Stimulated activated effector memory CD8-positive, alpha-beta T cell treated with anti-CD3 and anti-CD28 coated beads, Interleukin-12 subunit alpha, Interleukin-12 subunit beta, amount 100 ng/mL, for 72 hours (primary cell): ENCODE measurements at regions not wholly inside any gene's neighbourhood (a gene's known extent, or its start where the extent isn't known, plus 50 kb on each side); places are given as distances from the start of the nearest gene placed in this dataset.

Experiments used
- ATAC-seq: fragments of 150-1000 bp; cut with Tn5 transposase; 2 replicates; pipeline ENCODE4 v1.10.0; 2021
- DNase-seq, 2 donors: peaks; one replicate each; pipeline ENCODE4 v3.0.0; 2021 to 2022; ENCODE audit warnings: low spot score in 2 of 2
- H3K27ac Mint-ChIP-seq: one replicate; pipeline ENCODE4 v1.8.0; 2022; ENCODE audit warnings: mild to moderate bottlenecking, mixed read lengths
- H3K36me3 Mint-ChIP-seq: one replicate; pipeline ENCODE4 v1.8.0; 2022; ENCODE audit warnings: mild to moderate bottlenecking, mixed read lengths
- H3K4me1 Mint-ChIP-seq: one replicate; pipeline ENCODE4 v1.8.0; 2022; ENCODE audit warnings: mixed read lengths
- H3K4me3 Mint-ChIP-seq: one replicate; pipeline ENCODE4 v1.8.0; 2022; ENCODE audit warnings: mild to moderate bottlenecking, mixed read lengths
- H3K9me3 Mint-ChIP-seq: one replicate; pipeline ENCODE4 v1.8.0; 2022; ENCODE audit warnings: mixed read lengths

- H3K36me3 Mint-ChIP-seq, result no peaks in the 10 kb centered on the region
- DNase-seq, result no peak
- no peak for ATAC-seq
- H3K9me3 Mint-ChIP-seq, result no peaks in the 10 kb centered on the region
- H3K4me1 Mint-ChIP-seq, result no peaks in the 10 kb centered on the region
- no peak overlapping the region for H3K4me3 Mint-ChIP-seq
- H3K27ac Mint-ChIP-seq, result no peak overlapping the region
These were observed 195.8 kb upstream of the FOXF1 start for GRCh38 chr16:86314402-86315025.

GRCh38 chr16:86316967-86317812 is 193.1 kb upstream of the FOXF1 start:
- no peak overlapping the region for H3K27ac Mint-ChIP-seq
- H3K4me1 Mint-ChIP-seq, result no peaks in the 10 kb centered on the region
- H3K36me3 Mint-ChIP-seq, result no peaks in the 10 kb centered on the region
- H3K4me3 Mint-ChIP-seq, result no peak overlapping the region
- ATAC-seq (peak; percentile 27), DNase-seq (no peak)
- no peaks in the 10 kb centered on the region for H3K9me3 Mint-ChIP-seq

- H3K27ac Mint-ChIP-seq, result no peak overlapping the region
- ATAC-seq, result peak; percentile 57
- no peaks in the 10 kb centered on the region for H3K9me3 Mint-ChIP-seq
- no peak for DNase-seq
- no peak overlapping the region for H3K4me3 Mint-ChIP-seq
- H3K4me1 Mint-ChIP-seq, result no peaks in the 10 kb centered on the region
- H3K36me3 Mint-ChIP-seq, result no peaks in the 10 kb centered on the region
These were observed 192.3 kb upstream of the FOXF1 start for GRCh38 chr16:86317813-86318650.

- DNase-seq, result no peak
- Mint-ChIP-seq H3K27ac (no peak overlapping the region), H3K4me3 (no peak overlapping the region), H3K36me3 (no peaks in the 10 kb centered on the region), H3K4me1 (no peaks in the 10 kb centered on the region), H3K9me3 (no peaks in the 10 kb centered on the region)
- no peak for ATAC-seq
These were observed 190.6 kb upstream of the FOXF1 start for GRCh38 chr16:86319585-86320236.

GRCh38 chr16:86320237-86320595 is 190.1 kb upstream of the FOXF1 start:
- H3K9me3 Mint-ChIP-seq, result no peaks in the 10 kb centered on the region
- H3K27ac Mint-ChIP-seq, result no peak overlapping the region
- no peak for ATAC-seq
- H3K4me1 Mint-ChIP-seq, result no peaks in the 10 kb centered on the region
- DNase-seq, result no peak
- no peak overlapping the region for H3K4me3 Mint-ChIP-seq
- no peaks in the 10 kb centered on the region for H3K36me3 Mint-ChIP-seq

GRCh38 chr16:86321491-86321890 is 188.8 kb upstream of the FOXF1 start:
- Mint-ChIP-seq H3K27ac (no peak overlapping the region), H3K4me1 (no peaks in the 10 kb centered on the region), H3K4me3 (no peak overlapping the region), H3K36me3 (no peaks in the 10 kb centered on the region), H3K9me3 (no peaks in the 10 kb centered on the region)
- no peak for DNase-seq
- no peak for ATAC-seq

- H3K4me1 Mint-ChIP-seq, result no peaks in the 10 kb centered on the region
- ATAC-seq (no peak), DNase-seq (no peak)
- H3K27ac Mint-ChIP-seq, result no peak overlapping the region
- H3K9me3 Mint-ChIP-seq, result no peaks in the 10 kb centered on the region
- H3K4me3 Mint-ChIP-seq, result no peak overlapping the region
- no peaks in the 10 kb centered on the region for H3K36me3 Mint-ChIP-seq
These were observed 188.0 kb upstream of the FOXF1 start for GRCh38 chr16:86322283-86322682.

DNA sequence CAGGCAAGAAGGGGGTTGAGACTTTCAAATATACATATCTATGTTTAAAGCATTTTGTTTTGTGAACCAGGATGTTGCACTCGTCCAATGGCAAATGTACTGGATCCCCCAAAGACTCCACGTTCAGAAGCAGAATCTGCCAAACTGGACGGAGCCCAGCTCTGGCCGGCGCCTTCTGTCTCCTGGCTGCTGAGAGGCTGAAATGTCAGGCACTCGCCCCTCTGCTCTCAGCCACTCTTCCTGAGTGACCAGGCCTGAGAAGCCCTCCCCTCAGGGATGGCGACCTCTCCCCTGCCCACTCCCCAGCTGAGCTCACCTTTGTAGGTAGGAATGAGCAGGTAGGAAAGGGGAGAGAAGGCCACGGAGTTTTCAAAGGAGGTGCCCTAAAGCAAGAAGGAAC is 187.5 kb upstream of the FOXF1 start:
- DNase-seq (no peak), ATAC-seq (no peak)
- Mint-ChIP-seq H3K4me3 (no peak overlapping the region), H3K4me1 (no peaks in the 10 kb centered on the region), H3K9me3 (no peaks in the 10 kb centered on the region), H3K36me3 (no peaks in the 10 kb centered on the region), H3K27ac (no peak overlapping the region)

- Mint-ChIP-seq H3K36me3 (no peaks in the 10 kb centered on the region), H3K9me3 (no peaks in the 10 kb centered on the region), H3K4me3 (no peak overlapping the region), H3K27ac (no peak overlapping the region), H3K4me1 (no peaks in the 10 kb centered on the region)
- DNase-seq (no peak), ATAC-seq (no peak)
These were observed 186.0 kb upstream of the FOXF1 start for GRCh38 chr16:86324320-86324719.

DNA sequence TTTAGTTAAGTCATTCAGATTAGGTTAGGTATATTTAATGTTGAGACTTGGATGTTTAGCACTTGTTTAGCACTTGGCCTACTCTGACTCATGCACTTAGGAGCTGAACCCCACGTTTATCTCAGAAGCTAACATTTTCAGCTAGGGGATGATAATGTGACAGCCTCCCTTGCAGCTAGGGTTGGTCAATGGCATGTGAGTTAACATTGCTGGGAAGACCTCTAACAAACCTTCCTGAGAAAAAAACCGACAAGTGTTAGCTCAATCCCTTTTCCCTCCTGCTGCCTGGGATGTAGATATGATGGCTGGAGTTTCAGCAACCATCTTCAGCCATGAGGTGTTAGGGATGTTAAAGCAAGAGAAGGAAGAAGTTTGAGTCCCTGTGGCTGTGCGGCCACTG is 185.0 kb upstream of the FOXF1 start:
- ATAC-seq (no peak), DNase-seq (no peak)
- Mint-ChIP-seq H3K27ac (no peak overlapping the region), H3K9me3 (no peaks in the 10 kb centered on the region), H3K36me3 (no peaks in the 10 kb centered on the region), H3K4me1 (no peaks in the 10 kb centered on the region), H3K4me3 (no peak overlapping the region)

DNA sequence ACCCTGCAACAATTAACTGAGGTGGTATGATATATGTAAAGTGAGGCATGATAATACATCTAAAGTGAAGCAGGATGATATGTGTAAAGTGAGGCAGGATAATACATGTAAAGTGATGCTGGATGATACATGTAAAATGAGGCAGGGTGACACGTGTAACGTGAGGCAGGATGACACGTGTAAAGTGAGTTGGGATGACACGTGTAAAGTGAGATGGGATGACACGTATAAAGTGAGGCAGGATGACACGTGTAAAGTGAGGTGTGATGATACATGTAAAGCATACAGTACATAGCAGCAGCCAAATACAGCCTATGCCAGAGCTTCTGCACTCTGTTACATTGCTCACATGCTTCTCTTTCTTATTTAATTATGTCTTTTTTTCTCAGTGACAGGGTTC is 184.4 kb upstream of the FOXF1 start:
- Mint-ChIP-seq H3K4me3 (no peak overlapping the region), H3K27ac (no peak overlapping the region), H3K9me3 (no peaks in the 10 kb centered on the region), H3K36me3 (no peaks in the 10 kb centered on the region), H3K4me1 (no peaks in the 10 kb centered on the region)
- ATAC-seq (no peak), DNase-seq (no peak)

DNA sequence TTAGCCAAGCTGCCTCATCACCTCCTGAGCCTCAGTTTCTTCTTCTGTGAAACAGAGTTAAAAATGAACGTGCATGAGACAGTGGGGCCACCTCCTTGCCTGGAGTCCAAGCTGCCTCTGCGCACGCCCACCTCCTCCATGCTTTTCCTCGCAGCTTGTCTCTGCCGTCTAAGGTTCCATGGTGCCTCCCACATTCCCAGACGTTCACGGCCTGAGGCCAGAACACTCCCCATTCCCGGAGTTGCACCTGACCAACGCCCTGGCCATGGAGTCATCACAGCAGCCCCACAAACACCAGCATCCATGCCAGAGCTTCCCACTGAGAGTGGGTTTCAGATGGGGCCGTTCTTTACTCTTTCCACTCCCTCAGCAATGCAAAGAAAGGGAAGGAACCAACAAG is 183.0 kb upstream of the FOXF1 start:
- H3K4me1 Mint-ChIP-seq, result no peaks in the 10 kb centered on the region
- H3K4me3 Mint-ChIP-seq, result no peak overlapping the region
- DNase-seq (no peak), ATAC-seq (no peak)
- H3K9me3 Mint-ChIP-seq, result no peaks in the 10 kb centered on the region
- no peaks in the 10 kb centered on the region for H3K36me3 Mint-ChIP-seq
- H3K27ac Mint-ChIP-seq, result no peak overlapping the region

GRCh38 chr16:86330906-86331305 is 179.4 kb upstream of the FOXF1 start:
- Mint-ChIP-seq H3K36me3 (no peaks in the 10 kb centered on the region), H3K9me3 (no peaks in the 10 kb centered on the region), H3K4me1 (no peaks in the 10 kb centered on the region), H3K4me3 (no peak overlapping the region), H3K27ac (no peak overlapping the region)
- ATAC-seq, result no peak
- DNase-seq, result no peak

DNA sequence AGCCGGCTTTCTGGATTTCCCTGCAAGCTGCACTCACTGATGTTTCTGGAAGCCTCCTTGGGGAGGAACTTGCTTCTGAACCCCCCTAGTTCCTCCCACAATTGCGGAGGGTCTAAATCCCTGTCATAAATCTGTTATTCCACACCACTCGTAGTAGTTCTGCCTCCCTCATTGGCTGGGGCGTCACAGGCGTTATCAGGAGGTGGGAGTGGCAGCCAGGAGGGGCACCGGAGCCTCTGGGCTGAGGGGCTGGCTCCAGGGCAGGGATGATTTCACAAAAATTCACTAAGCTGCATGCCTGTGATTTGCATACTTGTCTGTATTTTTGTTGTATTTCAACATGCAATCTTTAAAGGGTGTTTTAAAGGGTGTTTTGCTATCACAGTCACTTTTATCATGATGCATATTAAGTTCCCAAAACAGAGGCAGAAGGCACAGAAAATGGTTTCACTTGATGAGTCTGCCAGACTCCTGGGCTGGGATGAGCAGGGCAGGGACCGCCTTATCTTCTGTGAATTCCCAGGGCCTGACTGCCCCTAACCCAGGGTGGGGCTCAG is 176.2 kb upstream of the FOXF1 start:
- Mint-ChIP-seq H3K36me3 (no peaks in the 10 kb centered on the region), H3K27ac (no peak overlapping the region), H3K4me1 (no peaks in the 10 kb centered on the region), H3K4me3 (no peak overlapping the region), H3K9me3 (no peaks in the 10 kb centered on the region)
- no peak for DNase-seq
- no peak for ATAC-seq
